ENCODE measurements at regions not wholly inside any gene's neighbourhood (a gene's known extent, or its start where the extent isn't known, plus 50 kb on each side); places are given as distances from the start of the nearest gene placed in this dataset.
"Not testable (repeated sequence)": the region's sequence is repeated elsewhere in the genome, so short reads cannot be mapped to it uniquely, and the experiment has no call there.

- no peak for DNase-seq (ENCODE audit: low read depth)
- H3K4me3 ChIP-seq (replicated peaks; ENCODE audit: low read depth, low read length), result no peak overlapping the region
- TF ChIP-seq, protein P1, sequence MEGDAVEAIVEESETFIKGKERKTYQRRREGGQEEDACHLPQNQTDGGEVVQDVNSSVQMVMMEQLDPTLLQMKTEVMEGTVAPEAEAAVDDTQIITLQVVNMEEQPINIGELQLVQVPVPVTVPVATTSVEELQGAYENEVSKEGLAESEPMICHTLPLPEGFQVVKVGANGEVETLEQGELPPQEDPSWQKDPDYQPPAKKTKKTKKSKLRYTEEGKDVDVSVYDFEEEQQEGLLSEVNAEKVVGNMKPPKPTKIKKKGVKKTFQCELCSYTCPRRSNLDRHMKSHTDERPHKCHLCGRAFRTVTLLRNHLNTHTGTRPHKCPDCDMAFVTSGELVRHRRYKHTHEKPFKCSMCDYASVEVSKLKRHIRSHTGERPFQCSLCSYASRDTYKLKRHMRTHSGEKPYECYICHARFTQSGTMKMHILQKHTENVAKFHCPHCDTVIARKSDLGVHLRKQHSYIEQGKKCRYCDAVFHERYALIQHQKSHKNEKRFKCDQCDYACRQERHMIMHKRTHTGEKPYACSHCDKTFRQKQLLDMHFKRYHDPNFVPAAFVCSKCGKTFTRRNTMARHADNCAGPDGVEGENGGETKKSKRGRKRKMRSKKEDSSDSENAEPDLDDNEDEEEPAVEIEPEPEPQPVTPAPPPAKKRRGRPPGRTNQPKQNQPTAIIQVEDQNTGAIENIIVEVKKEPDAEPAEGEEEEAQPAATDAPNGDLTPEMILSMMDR (IDR thresholded peaks at IDR 0.05; ENCODE audit: low read length, missing control alignments), result no peak
Observed at GRCh38 chr20:22826306-22827230, 208.5 kb upstream of the SSTR4 start.

- TF ChIP-seq, protein P1 (IDR thresholded peaks at IDR 0.05; ENCODE audit: low read length, missing control alignments), result no peak
- DNase-seq (ENCODE audit: low read depth), result no peak
- no peak overlapping the region for H3K4me3 ChIP-seq (replicated peaks; ENCODE audit: low read depth, low read length)
Observed at GRCh38 chr20:22827916-22828315, 207.2 kb upstream of the SSTR4 start.

DNA sequence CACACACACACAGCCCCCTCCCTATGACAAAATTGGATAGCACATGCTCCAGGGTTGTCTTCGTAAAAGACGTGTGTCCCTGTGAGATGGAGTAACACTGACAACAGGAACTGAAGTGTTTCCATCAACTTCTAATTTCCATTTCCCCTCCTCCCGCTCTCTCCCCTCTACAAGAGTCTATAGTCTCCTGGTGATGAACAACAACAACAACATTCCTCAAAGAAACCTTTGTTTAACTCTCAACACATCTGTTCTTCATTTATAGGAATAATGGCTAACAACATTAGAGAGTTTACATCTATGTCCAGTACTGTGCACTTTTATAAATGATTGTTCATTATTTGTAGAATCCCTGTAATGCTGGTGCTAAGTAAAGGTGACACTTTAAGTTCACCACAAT, 205.8 kb upstream of the SSTR4 start:
- no peak for DNase-seq (ENCODE audit: low read depth)
- TF ChIP-seq, protein P1 (IDR thresholded peaks at IDR 0.05; ENCODE audit: low read length, missing control alignments), result no peak
- no peak overlapping the region for H3K4me3 ChIP-seq (replicated peaks; ENCODE audit: low read depth, low read length)

- TF ChIP-seq, protein P1 (IDR thresholded peaks at IDR 0.05; ENCODE audit: low read length, missing control alignments), result no peak
- no peak overlapping the region for H3K4me3 ChIP-seq (replicated peaks; ENCODE audit: low read depth, low read length)
- no peak for DNase-seq (ENCODE audit: low read depth)
Observed at GRCh38 chr20:22830138-22830537, 205.0 kb upstream of the SSTR4 start.

DNA sequence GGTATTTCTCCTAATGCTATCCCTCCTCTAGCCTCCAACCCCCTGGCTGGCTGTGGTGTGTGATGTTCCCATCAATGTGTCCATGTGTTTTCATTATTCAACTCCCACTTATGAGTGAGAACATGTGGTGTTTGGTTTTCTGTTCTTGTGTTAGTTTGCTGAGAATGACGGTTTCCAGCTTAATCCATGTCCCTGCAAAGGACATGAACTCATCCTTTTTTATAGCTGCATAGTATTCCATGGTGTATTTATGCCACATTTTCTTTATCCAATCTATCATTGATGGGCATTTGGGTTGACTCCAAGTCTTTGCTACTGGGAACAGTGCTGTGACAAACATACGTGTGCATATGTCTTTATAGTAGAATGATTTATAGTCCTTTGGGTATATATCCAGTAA, 204.4 kb upstream of the SSTR4 start:
- not testable (repeated sequence) for H3K4me3 ChIP-seq (replicated peaks; ENCODE audit: low read depth, low read length); DNase-seq (ENCODE audit: low read depth)

DNA sequence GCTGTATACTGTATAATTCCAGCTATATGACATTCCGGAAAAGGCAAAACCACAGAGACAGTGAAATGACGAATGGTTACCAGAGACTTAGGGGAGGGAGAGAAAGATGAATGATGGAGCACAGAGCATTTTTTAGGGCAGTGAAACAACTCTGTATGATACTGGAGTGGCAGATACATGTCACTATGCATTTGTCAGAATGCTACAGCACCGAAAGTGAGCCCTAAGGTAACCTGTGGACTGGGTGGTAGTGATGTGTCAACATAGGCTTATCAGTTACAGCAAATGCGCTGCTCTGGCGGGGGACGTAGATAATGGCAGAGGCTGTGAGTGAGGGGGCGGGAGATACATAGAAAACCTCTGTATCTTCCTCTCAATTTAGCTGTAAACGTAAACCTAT, 201.3 kb upstream of the SSTR4 start:
- H3K4me3 ChIP-seq (replicated peaks; ENCODE audit: low read depth, low read length), result no peak overlapping the region
- peak; percentile 27 for DNase-seq (ENCODE audit: low read depth)
- TF ChIP-seq, protein P1 (IDR thresholded peaks at IDR 0.05; ENCODE audit: low read length, missing control alignments), result no peak

DNA sequence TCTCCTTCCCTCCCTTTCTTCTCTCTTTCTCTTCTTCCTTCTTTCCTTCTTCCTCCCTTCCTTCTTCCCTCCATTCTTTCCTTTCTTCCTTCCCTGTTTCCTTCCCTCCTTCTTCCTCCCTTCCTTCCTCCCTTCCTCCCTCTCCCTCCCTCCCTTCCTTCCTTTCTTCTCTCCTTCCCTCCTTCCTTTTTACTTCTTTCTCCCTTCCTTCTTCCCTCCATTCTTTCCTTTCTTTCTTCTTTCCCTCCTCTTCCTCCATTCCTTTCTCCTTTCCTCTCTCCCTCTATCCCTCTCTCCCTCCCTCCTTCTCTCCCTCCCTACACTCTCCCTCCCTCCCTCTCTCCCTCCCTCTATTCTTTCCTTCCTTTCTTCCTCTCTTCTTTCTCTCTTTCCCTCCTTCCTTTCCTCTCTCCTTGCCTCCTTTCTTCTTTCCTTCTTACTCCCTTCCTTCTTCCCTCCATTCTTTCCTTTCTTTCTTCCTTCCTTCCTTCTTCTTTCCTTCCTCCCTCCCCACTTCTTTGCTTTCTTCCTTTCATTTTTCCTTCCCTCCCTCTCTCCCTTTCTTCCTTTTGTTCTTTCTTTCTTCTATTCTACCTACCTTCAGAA, 200.4 kb upstream of the SSTR4 start:
- TF ChIP-seq, protein P1 (IDR thresholded peaks at IDR 0.05; ENCODE audit: low read length, missing control alignments), result no peak
- no peak for DNase-seq (ENCODE audit: low read depth)
- H3K4me3 ChIP-seq (replicated peaks; ENCODE audit: low read depth, low read length), result no peak overlapping the region
